ENCODE measurements at regions not wholly inside any gene's neighbourhood (a gene's known extent, or its start where the extent isn't known, plus 50 kb on each side); places are given as distances from the start of the nearest gene placed in this dataset.

DNA sequence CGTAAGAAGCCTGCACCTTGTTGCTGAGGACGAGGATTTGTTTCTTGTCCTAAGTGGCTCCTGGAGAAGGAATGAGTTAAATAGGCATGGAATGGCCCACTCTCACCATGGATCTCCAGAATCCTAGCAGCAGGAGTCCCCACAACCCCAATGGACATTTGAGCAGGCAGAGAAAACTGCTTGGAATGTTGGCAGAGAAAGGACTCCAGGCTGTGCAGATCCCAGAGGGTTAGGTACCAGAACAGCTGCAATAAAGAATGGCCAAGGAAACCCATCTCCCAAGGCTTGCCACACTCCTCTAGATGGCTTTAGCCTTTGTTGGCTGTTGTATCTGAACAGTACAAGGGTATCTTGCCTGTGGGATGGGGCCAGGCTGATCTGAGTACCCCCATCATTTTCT lies 1415.7 kb upstream of the ADGRB3 start:
- TF ChIP-seq, protein P1, sequence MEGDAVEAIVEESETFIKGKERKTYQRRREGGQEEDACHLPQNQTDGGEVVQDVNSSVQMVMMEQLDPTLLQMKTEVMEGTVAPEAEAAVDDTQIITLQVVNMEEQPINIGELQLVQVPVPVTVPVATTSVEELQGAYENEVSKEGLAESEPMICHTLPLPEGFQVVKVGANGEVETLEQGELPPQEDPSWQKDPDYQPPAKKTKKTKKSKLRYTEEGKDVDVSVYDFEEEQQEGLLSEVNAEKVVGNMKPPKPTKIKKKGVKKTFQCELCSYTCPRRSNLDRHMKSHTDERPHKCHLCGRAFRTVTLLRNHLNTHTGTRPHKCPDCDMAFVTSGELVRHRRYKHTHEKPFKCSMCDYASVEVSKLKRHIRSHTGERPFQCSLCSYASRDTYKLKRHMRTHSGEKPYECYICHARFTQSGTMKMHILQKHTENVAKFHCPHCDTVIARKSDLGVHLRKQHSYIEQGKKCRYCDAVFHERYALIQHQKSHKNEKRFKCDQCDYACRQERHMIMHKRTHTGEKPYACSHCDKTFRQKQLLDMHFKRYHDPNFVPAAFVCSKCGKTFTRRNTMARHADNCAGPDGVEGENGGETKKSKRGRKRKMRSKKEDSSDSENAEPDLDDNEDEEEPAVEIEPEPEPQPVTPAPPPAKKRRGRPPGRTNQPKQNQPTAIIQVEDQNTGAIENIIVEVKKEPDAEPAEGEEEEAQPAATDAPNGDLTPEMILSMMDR (conservative IDR thresholded peaks at IDR 0.05) = no peak
- no peak for TF ChIP-seq EZH2 (IDR thresholded peaks at IDR 0.05; ENCODE audit: low read depth)

Measured in PC-9 (cell line).